ENCODE measurements at regions not wholly inside any gene's neighbourhood (a gene's known extent, or its start where the extent isn't known, plus 50 kb on each side); places are given as distances from the start of the nearest gene placed in this dataset.
"Not testable (repeated sequence)": the region's sequence is repeated elsewhere in the genome, so short reads cannot be mapped to it uniquely, and the experiment has no call there.

DNA sequence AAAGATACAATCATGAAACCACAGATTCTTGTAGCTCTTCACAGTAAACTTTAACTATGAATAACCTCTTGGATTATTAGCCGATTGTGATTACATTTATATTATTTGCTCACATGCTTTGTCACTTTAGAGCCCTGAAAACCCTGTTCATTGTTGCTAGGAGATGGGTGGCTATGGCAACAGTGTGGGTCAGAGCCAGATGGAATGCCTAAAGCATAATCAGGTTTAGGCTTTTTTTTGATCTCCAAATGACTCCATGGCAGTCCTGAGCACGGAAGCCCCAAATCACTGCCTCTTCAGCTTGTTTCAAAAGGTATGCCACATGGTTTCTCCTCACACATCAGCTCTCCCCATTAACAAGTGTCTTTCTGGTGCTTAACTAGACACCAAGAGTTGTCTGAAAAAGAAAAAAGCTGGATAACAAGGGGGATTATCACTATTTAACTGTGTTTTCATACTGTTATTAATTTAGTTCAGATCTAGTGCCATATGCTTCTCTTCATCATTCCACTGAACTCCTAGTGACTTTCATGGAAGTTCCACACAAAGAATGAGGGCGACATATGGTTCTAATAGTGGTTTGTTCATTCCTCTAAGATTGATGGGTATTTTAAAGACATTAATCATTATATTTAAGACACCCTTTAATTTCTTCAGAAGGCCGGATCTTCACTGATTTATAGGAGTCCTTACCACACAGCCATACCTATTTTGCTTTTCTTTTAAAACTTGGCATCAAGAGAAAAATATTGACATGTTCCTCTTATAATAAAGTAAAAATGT lies 88.8 kb upstream of the PAM start:
- peak; percentile 83 for DNase-seq

GRCh38 chr5:102668220-102668932 lies 86.7 kb upstream of the PAM start:
- peak; percentile 82 for DNase-seq

DNA sequence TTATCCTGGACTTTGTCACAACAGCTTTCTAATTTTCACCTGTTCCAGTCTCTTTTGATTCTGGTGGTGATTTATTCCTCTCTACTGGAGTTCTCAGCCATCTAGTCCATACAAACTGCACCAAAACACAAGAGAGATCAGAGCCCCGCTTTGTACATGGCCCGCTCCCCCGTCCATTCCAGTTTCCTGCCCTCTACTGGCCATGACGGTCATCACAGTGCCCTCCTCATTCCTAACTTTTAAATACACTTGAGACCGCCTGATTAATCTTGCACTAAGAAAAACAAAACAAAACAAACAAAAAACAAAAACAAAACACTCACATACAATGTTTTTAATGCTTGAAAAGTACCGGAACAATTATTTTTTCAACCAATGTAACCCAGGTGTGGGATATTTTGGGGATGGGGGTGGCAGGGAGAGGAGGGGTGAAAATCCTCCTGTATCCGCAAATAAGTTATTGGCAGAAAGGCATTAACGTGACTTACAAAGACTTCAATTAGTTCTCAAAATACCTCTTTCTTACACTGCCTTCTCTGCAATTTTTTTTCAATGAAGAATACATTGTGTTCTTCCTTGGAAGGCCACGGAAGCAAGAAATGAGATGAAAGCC lies 84.8 kb upstream of the PAM start:
- no peak for DNase-seq

GRCh38 chr5:102671033-102671734 lies 83.9 kb upstream of the PAM start:
- not testable (repeated sequence) for DNase-seq

DNA sequence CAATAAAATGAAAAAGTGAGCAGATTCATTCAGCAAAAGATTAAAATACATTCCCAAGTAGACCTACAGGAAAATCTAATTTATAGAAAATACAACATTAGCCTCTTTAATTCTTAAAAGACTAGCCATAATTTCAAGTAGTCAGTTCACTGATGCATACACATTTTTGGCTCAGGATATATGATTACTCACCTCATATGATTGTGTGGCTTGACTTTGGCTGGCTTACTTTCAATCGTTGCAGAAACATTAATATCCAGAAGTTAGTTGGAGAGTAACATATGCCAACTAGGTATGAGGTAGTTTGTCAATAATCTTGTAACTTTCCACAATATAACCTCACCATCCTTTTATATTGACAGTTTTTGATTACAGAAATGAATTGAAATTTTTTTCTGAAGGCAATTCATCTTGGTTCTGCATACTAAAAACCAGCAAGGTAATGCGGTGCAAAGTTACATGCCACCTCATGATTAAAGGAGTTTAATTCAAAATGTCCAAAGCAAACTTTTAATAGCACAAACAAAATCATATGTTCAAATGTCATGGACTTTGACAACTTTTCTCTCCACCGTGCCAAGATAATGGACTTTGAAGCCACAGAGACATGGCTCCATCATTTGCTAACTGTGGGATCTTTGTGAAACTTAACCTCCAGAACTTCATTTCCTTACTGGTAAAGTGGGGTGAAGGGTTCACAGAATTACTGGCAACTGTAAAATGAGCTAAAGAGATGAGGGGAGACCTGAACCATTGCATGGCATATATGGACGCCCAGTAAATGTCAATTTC lies 76.6 kb upstream of the PAM start:
- DNase-seq = no peak

GRCh38 chr5:102681403-102681983 lies 73.6 kb upstream of the PAM start:
- DNase-seq = peak; percentile 70

GRCh38 chr5:102682101-102682647 lies 72.9 kb upstream of the PAM start:
- no peak for DNase-seq

- DNase-seq = not testable (repeated sequence)
Observed at GRCh38 chr5:102688076-102688475, 67.0 kb upstream of the PAM start.

DNA sequence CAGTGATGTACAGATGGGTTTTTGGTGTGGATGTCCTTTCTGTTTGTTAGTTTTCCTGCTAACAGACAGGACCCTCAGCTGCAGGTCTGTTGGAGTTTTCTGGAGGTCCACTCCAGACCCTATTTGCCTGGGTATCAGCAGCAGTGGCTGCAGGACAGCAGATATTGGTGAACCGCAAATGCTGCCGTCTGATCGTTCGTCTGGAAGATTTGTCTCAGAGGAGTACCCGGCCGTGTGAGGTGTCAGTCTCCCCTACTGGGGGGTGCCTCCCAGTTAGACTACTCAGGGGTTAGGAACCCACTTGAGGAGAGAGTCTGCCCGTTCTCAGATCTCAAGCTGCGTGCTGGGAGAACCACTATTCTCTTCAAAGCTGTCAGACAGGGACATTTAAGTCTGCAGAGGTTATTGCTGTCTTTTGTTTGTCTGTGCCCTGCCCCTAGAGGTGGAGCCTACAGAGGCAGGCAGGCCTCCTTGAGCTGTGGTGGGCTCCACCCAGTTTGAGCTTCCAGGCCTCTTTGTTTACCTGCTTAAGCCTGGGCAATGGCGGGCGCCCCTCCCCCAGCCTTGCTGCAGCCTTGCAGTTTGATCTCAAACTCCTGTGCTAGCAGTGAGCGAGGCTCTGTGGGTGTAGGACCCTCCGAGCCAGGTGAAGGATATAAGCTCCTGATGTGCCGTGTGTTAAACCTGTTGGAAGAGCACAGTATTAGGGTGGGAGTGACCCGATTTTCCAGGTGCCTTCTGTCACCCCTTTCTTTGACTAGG lies 66.3 kb upstream of the PAM start:
- not testable (repeated sequence) for DNase-seq

DNA sequence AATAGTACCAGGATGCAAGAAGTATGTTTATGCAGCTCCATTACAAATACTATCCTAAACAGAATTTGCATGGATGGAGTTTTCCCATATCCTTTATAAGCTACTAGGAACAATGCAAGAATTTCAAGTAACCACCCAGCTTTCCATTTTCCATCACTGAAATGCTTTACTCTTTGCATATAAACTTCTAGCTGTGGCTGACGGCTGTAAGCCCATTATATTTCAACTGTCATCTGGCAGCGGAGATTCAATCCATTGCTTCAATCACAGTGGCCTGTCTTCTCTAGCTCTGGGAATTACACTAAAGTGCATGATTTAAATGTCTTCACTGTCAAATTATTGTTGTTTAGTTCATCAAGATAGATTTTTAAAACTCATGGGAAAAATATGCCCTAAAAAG lies 64.2 kb upstream of the PAM start:
- DNase-seq = no peak

DNA sequence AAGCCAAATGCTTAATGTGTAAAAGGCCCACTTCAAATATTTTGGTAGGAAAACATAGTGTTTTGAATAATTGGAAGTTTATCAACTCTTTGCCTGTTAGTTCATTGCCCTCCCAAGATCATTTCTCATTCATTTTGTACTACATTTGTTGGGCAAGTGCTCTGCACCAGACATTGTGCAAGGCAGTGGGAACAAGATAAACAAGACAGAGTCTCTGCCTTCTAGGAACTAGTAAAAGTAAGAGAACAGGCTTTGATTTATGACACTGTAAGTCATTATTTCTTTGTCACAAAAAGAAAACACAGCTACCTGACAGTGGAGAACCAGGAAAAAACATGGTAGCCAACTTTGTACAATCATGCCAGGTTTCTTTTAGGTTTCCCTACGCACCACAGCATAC lies 63.7 kb upstream of the PAM start:
- no peak for DNase-seq

- DNase-seq = no peak
Observed at GRCh38 chr5:102700120-102700831, 54.8 kb upstream of the PAM start.

DNA sequence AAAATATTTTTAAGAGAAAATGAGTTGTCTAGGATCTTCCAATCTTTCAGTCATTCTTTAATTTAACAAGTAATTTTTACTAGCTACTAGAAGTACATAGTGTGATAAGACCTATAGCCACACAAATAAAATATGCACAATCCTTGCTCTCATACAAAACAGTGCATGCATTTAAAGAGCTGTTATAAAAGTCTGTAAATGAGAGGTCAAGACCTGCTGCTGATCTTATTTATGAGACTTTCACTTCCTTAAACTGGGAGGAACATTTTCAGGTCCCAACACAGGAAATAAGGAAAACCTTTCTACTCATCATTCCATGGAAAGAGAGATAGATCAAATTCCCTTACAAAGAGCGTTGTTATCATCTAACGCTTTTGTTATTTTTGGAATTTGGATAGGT lies 54.2 kb upstream of the PAM start:
- DNase-seq = no peak

GRCh38 chr5:102701748-102702147 lies 53.4 kb upstream of the PAM start:
- no peak for DNase-seq
